Prostate gland (tissue), 2 donors: ENCODE measurements at regions not wholly inside any gene's neighbourhood (a gene's known extent, or its start where the extent isn't known, plus 50 kb on each side); places are given as distances from the start of the nearest gene placed in this dataset.

ENCODE experiments used
- DNase-seq: peaks from one replicate; pipeline ENCODE4 v3.0.0-alpha.2; 2019; ENCODE audit warnings: low spot score
- H3K27ac ChIP-seq, 2 donors: fragments of 200-600 bp; sonication (generic); 2 replicates each; pipeline ENCODE4 v1.5.1; 2017 to 2019
- H3K27me3 ChIP-seq: fragments of 200-600 bp; sonication (generic); replicated peaks from 2 replicates; pipeline ENCODE4 v1.5.1; 2019; ENCODE audit not compliant: insufficient read depth
- H3K36me3 ChIP-seq, 2 donors: fragments of 200-600 bp; sonication (generic); 1 replicate in 1 of 2; 2 replicates in 1 of 2; pipeline versions ENCODE4 v1.5.1 to v1.8.1; 2017 to 2019
- H3K4me1 ChIP-seq: fragments of 200-600 bp; sonication (generic); replicated peaks from 2 replicates; pipeline ENCODE4 v1.5.1; 2019
- H3K4me3 ChIP-seq, 2 donors: fragments of 200-600 bp; sonication (generic); 2 replicates each; pipeline ENCODE4 v1.5.1; 2017 to 2019
- H3K9me3 ChIP-seq: fragments of 200-600 bp; sonication (generic); 2 replicates; pipeline ENCODE4 v1.5.1; 2017
- POLR2A ChIP-seq: fragments of 450-650 bp; IDR thresholded peaks from one replicate; pipeline ENCODE4 v1.6.1; 2016; ENCODE audit warnings: antibody characterized with exemption, mild to moderate bottlenecking
- POLR2AphosphoS5 ChIP-seq: sonication (generic); formaldehyde crosslinking; IDR thresholded peaks from one replicate; pipeline ENCODE4 v1.6.1; 2017; ENCODE audit warnings: antibody characterized with exemption
- WGBS: methylation state at CpG from one replicate; pipeline ENCODE4 v1.1.5; 2018; 5-methylcytosine and 5-hydroxymethylcytosine counted together
- intact Hi-C: fragments of 100-400 bp; cut with DNase I; formaldehyde crosslinking; loops from one replicate; pipeline ENCODE4 v1.14.2; 2022
- TF ChIP-seq, protein P1 (sequence below), 4 experiments: fragments of 200-600 bp in 2 of 4; fragments of 450-650 bp in 2 of 4; sonication (generic) in 2 of 4; IDR thresholded peaks; 1 replicate in 3 of 4; 2 replicates in 1 of 4; pipeline ENCODE4 v1.5.1; 2016 to 2019; ENCODE audit warnings: antibody characterized with exemption in 4 of 4, mild to moderate bottlenecking in 2 of 4, moderate library complexity in 2 of 4

DNA sequence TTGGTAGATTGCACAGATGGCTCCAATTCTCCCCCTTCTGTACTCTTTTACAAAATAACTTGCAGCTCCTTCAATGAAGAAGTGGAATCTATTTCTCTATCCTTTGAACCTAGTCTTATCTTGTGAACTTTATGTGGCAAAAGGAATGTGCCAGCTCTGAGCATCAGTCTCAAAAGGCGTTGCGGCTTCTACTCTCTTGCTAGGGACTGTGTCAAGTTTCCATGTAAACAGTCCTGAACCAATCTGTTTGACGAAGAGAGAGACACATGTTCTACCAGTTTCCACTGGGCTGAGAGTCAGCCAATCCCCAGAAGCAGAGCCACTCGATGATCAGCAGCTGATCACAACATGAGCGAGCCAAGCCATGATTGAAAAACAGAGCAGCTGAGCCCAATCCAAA, 439.7 kb upstream of the SETBP1 start:
- TF ChIP-seq POLR2AphosphoS5 (no peak), POLR2A (no peak)
- TF ChIP-seq, protein P1, sequence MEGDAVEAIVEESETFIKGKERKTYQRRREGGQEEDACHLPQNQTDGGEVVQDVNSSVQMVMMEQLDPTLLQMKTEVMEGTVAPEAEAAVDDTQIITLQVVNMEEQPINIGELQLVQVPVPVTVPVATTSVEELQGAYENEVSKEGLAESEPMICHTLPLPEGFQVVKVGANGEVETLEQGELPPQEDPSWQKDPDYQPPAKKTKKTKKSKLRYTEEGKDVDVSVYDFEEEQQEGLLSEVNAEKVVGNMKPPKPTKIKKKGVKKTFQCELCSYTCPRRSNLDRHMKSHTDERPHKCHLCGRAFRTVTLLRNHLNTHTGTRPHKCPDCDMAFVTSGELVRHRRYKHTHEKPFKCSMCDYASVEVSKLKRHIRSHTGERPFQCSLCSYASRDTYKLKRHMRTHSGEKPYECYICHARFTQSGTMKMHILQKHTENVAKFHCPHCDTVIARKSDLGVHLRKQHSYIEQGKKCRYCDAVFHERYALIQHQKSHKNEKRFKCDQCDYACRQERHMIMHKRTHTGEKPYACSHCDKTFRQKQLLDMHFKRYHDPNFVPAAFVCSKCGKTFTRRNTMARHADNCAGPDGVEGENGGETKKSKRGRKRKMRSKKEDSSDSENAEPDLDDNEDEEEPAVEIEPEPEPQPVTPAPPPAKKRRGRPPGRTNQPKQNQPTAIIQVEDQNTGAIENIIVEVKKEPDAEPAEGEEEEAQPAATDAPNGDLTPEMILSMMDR (IDR thresholded peaks at IDR 0.05), result no peak

DNA sequence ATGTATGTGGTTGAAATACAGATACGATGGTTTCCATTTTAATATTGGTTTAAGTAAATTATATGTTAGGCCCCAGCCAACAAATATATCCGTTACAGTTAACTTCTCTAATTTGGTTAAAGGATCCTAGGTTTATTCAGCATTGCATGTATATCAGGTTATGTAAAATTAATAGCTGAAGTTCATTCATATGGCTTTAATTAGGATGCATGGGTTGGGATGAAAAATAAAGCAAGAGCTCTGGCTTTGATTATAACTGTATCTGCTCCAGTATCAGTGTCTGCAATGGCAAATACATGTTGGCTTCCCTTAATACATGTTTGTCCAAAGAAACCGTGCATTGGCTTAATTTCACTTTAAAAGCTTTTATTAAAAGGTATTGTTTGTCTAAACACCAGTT, 435.7 kb upstream of the SETBP1 start:
- Histone ChIP-seq H3K36me3 (no peaks in the 10 kb centered on the region), H3K4me1 (no peaks in the 10 kb centered on the region), H3K4me3 (no peak overlapping the region), H3K9me3 (no peaks in the 10 kb centered on the region), H3K27me3 (no peaks in the 10 kb centered on the region), H3K27ac (no peak overlapping the region)
- 67% methylated on average over 3 of the region's 3 CpGs for WGBS
- DNase-seq, result no peak
- no peak for TF ChIP-seq POLR2AphosphoS5
- no peak for TF ChIP-seq POLR2A
- TF ChIP-seq, protein P1 (IDR thresholded peaks at IDR 0.05), result no peak
- intact Hi-C loops, result no loop called here

More for the DNA sequence above, 439.7 kb upstream of the SETBP1 start:
- H3K27ac ChIP-seq, result no peak overlapping the region
- intact Hi-C loops, result no loop called here
- H3K4me1 ChIP-seq, result no peaks in the 10 kb centered on the region
- H3K4me3 ChIP-seq, result no peak overlapping the region
- 86% methylated on average over 5 of the region's 5 CpGs for WGBS
- no peaks in the 10 kb centered on the region for H3K27me3 ChIP-seq
- H3K36me3 ChIP-seq, result no peaks in the 10 kb centered on the region
- no peaks in the 10 kb centered on the region for H3K9me3 ChIP-seq
- DNase-seq, result no peak

DNA sequence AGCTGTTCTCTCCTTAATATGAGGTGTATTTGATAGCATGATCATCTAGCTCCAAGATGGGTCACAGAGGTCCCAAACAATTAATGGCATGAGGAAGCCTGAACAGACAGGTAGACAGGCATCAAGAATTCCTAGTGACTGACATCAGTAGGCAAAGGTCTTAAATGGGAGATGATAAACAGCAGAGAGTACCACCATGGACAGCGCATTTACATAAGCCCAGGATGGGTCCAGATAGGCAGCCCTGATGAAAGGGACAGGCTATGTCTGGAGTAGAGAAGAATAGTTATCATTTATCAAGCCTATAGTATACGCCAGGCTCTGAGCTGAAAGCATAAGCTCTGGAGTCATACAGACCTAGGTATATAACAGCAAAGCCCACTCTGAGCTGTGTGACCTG, 434.7 kb upstream of the SETBP1 start:
- Histone ChIP-seq H3K27me3 (no peaks in the 10 kb centered on the region), H3K27ac (no peak overlapping the region), H3K4me1 (no peaks in the 10 kb centered on the region), H3K36me3 (no peaks in the 10 kb centered on the region), H3K9me3 (no peaks in the 10 kb centered on the region), H3K4me3 (no peak overlapping the region)
- no peak for DNase-seq
- TF ChIP-seq, protein P1 (IDR thresholded peaks at IDR 0.05), result no peak
- TF ChIP-seq POLR2AphosphoS5, result no peak
- no peak for TF ChIP-seq POLR2A
- 83% methylated on average over 2 of the region's 2 CpGs for WGBS
- intact Hi-C loops, result no loop called here

DNA sequence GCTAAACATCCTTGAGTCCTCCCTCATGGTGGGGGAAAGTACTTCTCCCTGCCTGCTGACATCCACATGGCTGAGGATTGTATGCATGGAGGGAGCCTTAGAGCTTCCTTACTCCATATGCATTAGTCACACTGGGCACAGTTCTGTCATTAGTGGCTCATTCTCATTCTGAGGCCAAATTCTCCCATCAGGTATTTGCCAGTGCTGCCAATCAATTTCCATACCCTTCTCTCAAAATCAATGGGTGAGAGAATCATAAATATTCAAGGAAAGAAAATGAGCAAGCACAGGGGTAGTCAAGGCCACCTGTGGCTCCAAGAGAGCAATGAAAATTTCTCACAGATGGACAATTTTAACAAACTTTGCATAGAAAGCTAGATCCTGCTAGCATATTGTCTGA, 422.6 kb upstream of the SETBP1 start:
- Histone ChIP-seq H3K27ac (no peak overlapping the region), H3K4me1 (no peaks in the 10 kb centered on the region), H3K9me3 (no peaks in the 10 kb centered on the region), H3K4me3 (no peak overlapping the region), H3K36me3 (no peaks in the 10 kb centered on the region), H3K27me3 (no peaks in the 10 kb centered on the region)
- TF ChIP-seq, protein P1 (IDR thresholded peaks at IDR 0.05), result no peak
- no peak for TF ChIP-seq POLR2A
- no peak for TF ChIP-seq POLR2AphosphoS5
- intact Hi-C loops, result no loop called here
- no peak for DNase-seq

DNA sequence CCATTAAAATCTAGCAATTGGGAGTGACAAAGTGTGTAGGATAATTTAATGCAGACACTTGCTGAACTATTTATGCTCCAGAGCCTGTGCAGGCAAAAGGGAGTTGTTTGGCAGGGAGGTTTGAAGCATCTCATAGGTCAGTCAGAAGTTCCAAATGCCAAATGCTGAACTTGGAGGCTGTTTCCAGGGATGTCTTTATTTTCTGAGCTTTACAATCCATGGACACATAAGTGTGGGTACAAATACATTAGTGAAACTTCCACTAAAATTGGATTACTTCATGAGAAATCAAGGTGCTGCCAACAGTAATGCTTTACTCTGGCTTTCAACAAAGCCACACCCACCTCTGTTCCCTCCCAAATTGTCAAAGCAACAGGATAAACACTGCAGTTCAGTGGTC, 422.1 kb upstream of the SETBP1 start:
- Histone ChIP-seq H3K9me3 (no peaks in the 10 kb centered on the region), H3K27ac (no peak overlapping the region), H3K4me3 (no peak overlapping the region), H3K36me3 (no peaks in the 10 kb centered on the region), H3K4me1 (no peaks in the 10 kb centered on the region), H3K27me3 (no peaks in the 10 kb centered on the region)
- intact Hi-C loops, result no loop called here
- DNase-seq, result no peak
- TF ChIP-seq POLR2A (no peak), POLR2AphosphoS5 (no peak)
- TF ChIP-seq, protein P1 (IDR thresholded peaks at IDR 0.05), result no peak
